ENCODE measurements at regions not wholly inside any gene's neighbourhood (a gene's known extent, or its start where the extent isn't known, plus 50 kb on each side); places are given as distances from the start of the nearest gene placed in this dataset.

GRCh38 chr3:30457081-30457480 lies 149.3 kb upstream of the TGFBR2 start:
- DNase-seq (ENCODE audit: low read depth in 4 of 4, low spot score in 3 of 4), result no peak

GRCh38 chr3:30457726-30458125 lies 148.7 kb upstream of the TGFBR2 start:
- DNase-seq (ENCODE audit: low read depth in 4 of 4, low spot score in 3 of 4), result no peak

- DNase-seq (ENCODE audit: low read depth in 4 of 4, low spot score in 3 of 4), result no peak
Observed at GRCh38 chr3:30458376-30459171, 147.8 kb upstream of the TGFBR2 start.

- DNase-seq (ENCODE audit: low read depth in 4 of 4, low spot score in 3 of 4), result no peak
Observed at GRCh38 chr3:30461311-30461710, 145.1 kb upstream of the TGFBR2 start.

- no peak for DNase-seq (ENCODE audit: low read depth in 4 of 4, low spot score in 3 of 4)
Observed at GRCh38 chr3:30462721-30463470, 143.5 kb upstream of the TGFBR2 start.

GRCh38 chr3:30464381-30464780 lies 142.0 kb upstream of the TGFBR2 start:
- no peak for DNase-seq (ENCODE audit: low read depth in 4 of 4, low spot score in 3 of 4)

- no peak for DNase-seq (ENCODE audit: low read depth in 4 of 4, low spot score in 3 of 4)
Observed at GRCh38 chr3:30465454-30465853, 140.9 kb upstream of the TGFBR2 start.

- DNase-seq (ENCODE audit: low read depth in 4 of 4, low spot score in 3 of 4), result no peak
Observed at GRCh38 chr3:30467596-30468238, 138.7 kb upstream of the TGFBR2 start.

- DNase-seq (ENCODE audit: low read depth in 4 of 4, low spot score in 3 of 4), result no peak
Observed at GRCh38 chr3:30469133-30469532, 137.3 kb upstream of the TGFBR2 start.

GRCh38 chr3:30470496-30470895 lies 135.9 kb upstream of the TGFBR2 start:
- DNase-seq (ENCODE audit: low read depth in 4 of 4, low spot score in 3 of 4), result no peak

- DNase-seq (ENCODE audit: low read depth in 4 of 4, low spot score in 3 of 4), result no peak
Observed at GRCh38 chr3:30471066-30471465, 135.3 kb upstream of the TGFBR2 start.

- no peak for DNase-seq (ENCODE audit: low read depth in 4 of 4, low spot score in 3 of 4)
Observed at GRCh38 chr3:30471796-30472489, 134.5 kb upstream of the TGFBR2 start.

- no peak for DNase-seq (ENCODE audit: low read depth in 4 of 4, low spot score in 3 of 4)
Observed at GRCh38 chr3:30473374-30474051, 132.9 kb upstream of the TGFBR2 start.

GRCh38 chr3:30474371-30474770 lies 132.0 kb upstream of the TGFBR2 start:
- DNase-seq (ENCODE audit: low read depth in 4 of 4, low spot score in 3 of 4), result no peak

GRCh38 chr3:30475038-30475808 lies 131.2 kb upstream of the TGFBR2 start:
- no peak for DNase-seq (ENCODE audit: low read depth in 4 of 4, low spot score in 3 of 4)

- no peak for DNase-seq (ENCODE audit: low read depth in 4 of 4, low spot score in 3 of 4)
Observed at GRCh38 chr3:30475809-30476178, 130.6 kb upstream of the TGFBR2 start.

GRCh38 chr3:30476368-30477084 lies 129.9 kb upstream of the TGFBR2 start:
- DNase-seq (ENCODE audit: low read depth in 4 of 4, low spot score in 3 of 4), result no peak

- DNase-seq (ENCODE audit: low read depth in 4 of 4, low spot score in 3 of 4), result no peak
Observed at GRCh38 chr3:30477149-30477921, 129.1 kb upstream of the TGFBR2 start.
